GM13976 (cell line): ENCODE measurements at regions not wholly inside any gene's neighbourhood (a gene's known extent, or its start where the extent isn't known, plus 50 kb on each side); places are given as distances from the start of the nearest gene placed in this dataset.
"Not testable (repeated sequence)": the region's sequence is repeated elsewhere in the genome, so short reads cannot be mapped to it uniquely, and the experiment has no call there.

Experiments
- DNase-seq: peaks from one replicate; pipeline ENCODE4 v3.0.0; 2012; ENCODE audit warnings: low spot score
- CTCF ChIP-seq: IDR thresholded peaks from 2 replicates; pipeline ENCODE4 v1.5.1; 2012; ENCODE audit warnings: borderline replicate concordance, mild to moderate bottlenecking; ENCODE audit not compliant: insufficient read depth; ENCODE audit errors: extremely low read depth, missing control alignments, control extremely low read depth
- in situ Hi-C: fragments of 300-500 bp; cut with MboI; formaldehyde crosslinking; loops from one replicate; pipeline ENCODE4 v1.12.0; 2022; ENCODE audit warnings: low sequenced_read_pairs, mixed read lengths, inconsistent platforms; ENCODE audit not compliant: unreplicated experiment

GRCh38 chr15:36007699-36008098 lies 461.7 kb upstream of the DPH6 start:
- DNase-seq: no peak
- in situ Hi-C loops: no loop called here
- no peak for TF ChIP-seq CTCF

DNA sequence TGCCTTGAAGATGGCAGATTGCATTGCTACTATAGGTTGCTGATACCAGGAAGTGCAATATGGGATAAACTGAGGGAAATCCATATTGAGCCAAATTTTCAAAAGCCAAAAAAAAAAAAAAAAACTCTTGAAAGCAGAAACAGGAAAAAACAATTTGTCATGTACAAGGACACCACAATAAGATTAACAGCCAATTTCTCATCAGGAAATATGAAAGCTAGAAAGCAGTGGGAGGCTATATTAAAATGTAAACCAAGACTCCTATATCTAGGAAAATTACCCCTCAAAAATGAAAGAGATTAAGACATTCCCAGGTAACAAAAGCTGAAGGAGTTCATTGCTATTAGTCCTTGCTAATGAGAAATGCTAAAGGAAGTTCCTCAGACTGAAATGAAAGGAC lies 462.8 kb upstream of the DPH6 start:
- no peak for DNase-seq
- no peak for TF ChIP-seq CTCF
- in situ Hi-C loops: no loop called here

- no peak for TF ChIP-seq CTCF
- no peak for DNase-seq
- in situ Hi-C loops: no loop called here
Observed at GRCh38 chr15:36024031-36024688, 478.2 kb upstream of the DPH6 start.

GRCh38 chr15:36026627-36027283 lies 480.8 kb upstream of the DPH6 start:
- in situ Hi-C loops: no loop called here
- TF ChIP-seq CTCF: no peak
- no peak for DNase-seq

GRCh38 chr15:36029606-36030210 lies 483.7 kb upstream of the DPH6 start:
- in situ Hi-C loops: no loop called here
- TF ChIP-seq CTCF: no peak
- DNase-seq: no peak

DNA sequence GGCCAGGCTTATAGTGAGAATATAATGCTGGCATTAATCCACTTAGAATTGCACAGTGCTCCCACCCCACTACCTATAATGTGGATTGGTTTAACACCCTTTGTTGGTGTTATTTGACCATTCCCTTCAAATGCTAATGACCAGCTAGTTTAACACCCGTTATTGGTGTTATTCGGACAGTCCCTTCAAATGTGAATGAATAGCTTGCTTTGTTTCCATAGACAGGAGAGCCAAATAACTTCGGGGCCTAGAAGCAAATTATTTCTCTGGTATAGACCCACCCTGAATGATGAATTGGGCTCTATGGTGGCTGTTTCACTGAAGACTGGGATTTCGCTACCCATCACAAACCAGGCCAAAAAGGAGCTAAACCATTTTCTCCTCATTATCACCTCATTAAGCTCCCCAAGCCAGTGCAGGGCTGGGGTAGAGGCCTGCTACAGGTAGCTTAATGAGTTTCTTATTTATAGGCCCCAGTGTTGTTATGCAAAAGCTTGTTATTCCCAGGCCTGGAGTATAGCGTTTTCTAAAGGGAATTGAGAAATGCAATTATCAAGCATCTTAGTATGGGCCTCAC lies 494.1 kb upstream of the DPH6 start:
- in situ Hi-C loops: no loop called here
- DNase-seq: no peak
- no peak for TF ChIP-seq CTCF

- in situ Hi-C loops, DNase-seq: not testable (repeated sequence)
Observed at GRCh38 chr15:36047018-36047716, 501.2 kb upstream of the DPH6 start.
